B cell (primary cell): ENCODE measurements at regions not wholly inside any gene's neighbourhood (a gene's known extent, or its start where the extent isn't known, plus 50 kb on each side); places are given as distances from the start of the nearest gene placed in this dataset.

Source experiments
- ATAC-seq: fragments of 200-7000 bp; cut with Tn5 transposase; one replicate; pipeline ENCODE4 v1.10.0; 2021; ENCODE audit warnings: low read depth, mild to moderate bottlenecking, moderate number of reproducible peaks, moderate library complexity
- CTCF ChIA-PET: fragments of 350-600 bp; sonication (Branson Sonifier 250); formaldehyde crosslinking; loops from one replicate; lab custom pipeline; 2021; ENCODE audit warnings: antibody characterized with exemption, inconsistent platforms; lab: Charles Lee
- POLR2A ChIA-PET: fragments of 350-600 bp; sonication (Branson Sonifier 250); formaldehyde crosslinking; loops from one replicate; lab custom pipeline; 2021; ENCODE audit warnings: antibody characterized with exemption; lab: Charles Lee
- DNase-seq: peaks from one replicate; pipeline ENCODE4 v3.0.0; 2013
- H2AFZ ChIP-seq: 2 replicates; pipeline ENCODE4 v1.6.1; 2012; ENCODE audit warnings: mild to moderate bottlenecking, low read depth, low read length; ENCODE audit not compliant: insufficient read depth, poor library complexity, severe bottlenecking
- H3K27ac ChIP-seq, 2 donors: 1 replicate in 1 of 2; 2 replicates in 1 of 2; pipeline ENCODE4 v1.5.1; 2012 to 2013; ENCODE audit warnings: low read length in 2 of 2, mild to moderate bottlenecking in 2 of 2, moderate library complexity in 1 of 2
- H3K27me3 ChIP-seq, 4 experiments: fragments of 200-600 bp in 1 of 4; sonication (generic) in 1 of 4; replicated peaks in 1 of 4; 1 replicate in 2 of 4; 2 replicates in 2 of 4; pipeline versions ENCODE4 v1.6.1 to v1.7.0; 2013 to 2016; ENCODE audit warnings: low read length in 3 of 4, mild to moderate bottlenecking in 2 of 4, mixed read lengths in 1 of 4, moderate library complexity in 1 of 4; ENCODE audit not compliant: insufficient read depth in 4 of 4, control insufficient read depth in 3 of 4; ENCODE audit errors: control extremely low read depth in 1 of 4
- H3K36me3 ChIP-seq, 2 experiments: replicated peaks in 1 of 2; 1 replicate in 1 of 2; 2 replicates in 1 of 2; pipeline versions ENCODE4 v1.6.1 to v1.7.1; 2013; ENCODE audit warnings: low read length in 1 of 2; ENCODE audit not compliant: insufficient read depth in 2 of 2, control insufficient read depth in 1 of 2; ENCODE audit errors: control extremely low read depth in 1 of 2, extremely low read depth in 1 of 2
- H3K4me1 ChIP-seq, 2 donors: fragments of 200-600 bp in 1 of 2; sonication (generic) in 1 of 2; 1 replicate in 1 of 2; 2 replicates in 1 of 2; pipeline versions ENCODE4 v1.5.1 to v1.6.1; 2013 to 2017; ENCODE audit warnings: low read length in 2 of 2; ENCODE audit not compliant: control insufficient read depth in 2 of 2, insufficient read depth in 2 of 2
- H3K4me2 ChIP-seq: replicated peaks from 2 replicates; pipeline ENCODE3; 2012; ENCODE audit warnings: mild to moderate bottlenecking, low read depth, low read length; ENCODE audit not compliant: poor library complexity, severe bottlenecking
- H3K4me3 ChIP-seq, 5 experiments: fragments of 200-600 bp in 1 of 5; sonication (generic) in 1 of 5; 1 replicate in 3 of 5; 2 replicates in 2 of 5; pipeline versions ENCODE4 v1.5.1 to v1.7.0; 2011 to 2016; ENCODE audit warnings: low read length in 4 of 5, mild to moderate bottlenecking in 4 of 5, low read depth in 2 of 5, control low read depth in 1 of 5, moderate library complexity in 1 of 5; ENCODE audit not compliant: insufficient read depth in 1 of 5; ENCODE audit errors: control extremely low read depth in 1 of 5, extremely low read depth in 1 of 5
- H3K79me2 ChIP-seq: fragments of 200-600 bp; sonication (generic); one replicate; pipeline ENCODE4 v1.6.0; 2016; ENCODE audit warnings: low read length; ENCODE audit not compliant: control insufficient read depth, insufficient read depth
- H3K9ac ChIP-seq: fragments of 200-600 bp; sonication (generic); 2 replicates; pipeline ENCODE4 v1.6.1; 2017; ENCODE audit warnings: mild to moderate bottlenecking, low read length, moderate library complexity
- H3K9me3 ChIP-seq, 3 donors: one replicate each; pipeline versions ENCODE4 v1.6.1 to v1.7.1; 2013; ENCODE audit warnings: low read length in 2 of 3; ENCODE audit not compliant: control insufficient read depth in 2 of 3, insufficient read depth in 1 of 3; ENCODE audit errors: control extremely low read depth in 1 of 3
- H4K20me1 ChIP-seq: 2 replicates; pipeline ENCODE4 v1.6.0; 2012; ENCODE audit warnings: mild to moderate bottlenecking, low read length; ENCODE audit not compliant: insufficient read depth, control insufficient read depth, poor library complexity, severe bottlenecking
- H3K27ac Mint-ChIP-seq: one replicate; pipeline ENCODE4 v1.8.0; 2021; ENCODE audit warnings: mixed read lengths
- H3K27me3 Mint-ChIP-seq: one replicate; pipeline ENCODE4 v1.8.0; 2021; ENCODE audit warnings: mixed read lengths
- H3K4me1 Mint-ChIP-seq: one replicate; pipeline ENCODE4 v1.8.0; 2021; ENCODE audit warnings: mixed read lengths
- H3K4me3 Mint-ChIP-seq: one replicate; pipeline ENCODE4 v1.8.0; 2021; ENCODE audit warnings: mixed read lengths
- H3K9me3 Mint-ChIP-seq: one replicate; pipeline ENCODE4 v1.8.0; 2022; ENCODE audit warnings: mixed read lengths; ENCODE audit not compliant: insufficient read depth
- CTCF ChIP-seq: fragments of 200-600 bp; IDR thresholded peaks from one replicate; pipeline ENCODE4 v1.8.0; 2022; ENCODE audit warnings: antibody characterized with exemption, mild to moderate bottlenecking
- EZH2 ChIP-seq: IDR thresholded peaks from 2 replicates; pipeline ENCODE4 v1.6.1; 2012; ENCODE audit warnings: borderline replicate concordance, low read depth, mild to moderate bottlenecking, moderate library complexity, low read length; ENCODE audit not compliant: insufficient read depth, poor library complexity, severe bottlenecking
- WGBS: methylation state at CpG from one replicate; pipeline ENCODE4 v1.1.5; 2013; ENCODE audit warnings: missing lambda C conversion rate; ENCODE audit not compliant: insufficient coverage; 5-methylcytosine and 5-hydroxymethylcytosine counted together
- intact Hi-C: fragments of 100-400 bp; cut with micrococcal nuclease; formaldehyde crosslinking; loops from one replicate; pipeline ENCODE4 v1.10.0; 2022

GRCh38 chr11:112320668-112321067 is 60.0 kb upstream of the PLET1 start:
- Histone ChIP-seq H3K27me3 (no peaks in the 10 kb centered on the region), H3K4me3 (no peak overlapping the region), H3K27ac (no peak overlapping the region), H3K9ac (no peak overlapping the region), H4K20me1 (no peaks in the 10 kb centered on the region), H3K36me3 (no peaks in the 10 kb centered on the region), H3K9me3 (peaks cover 0 to 2% (median 0%) of the 10 kb centered on the region in 3 donors), H3K4me1 (no peaks in the 10 kb centered on the region), H3K79me2 (no peaks in the 10 kb centered on the region), H2AFZ (no peak overlapping the region), H3K4me2 (no peak overlapping the region)
- no peak for ATAC-seq
- TF ChIP-seq CTCF (no peak), EZH2 (no peak)
- CTCF ChIA-PET: no interaction called here
- no peak overlapping the region for H3K27ac Mint-ChIP-seq
- DNase-seq: no peak
- H3K9me3 Mint-ChIP-seq: peaks cover 3% of the 10 kb centered on the region
- H3K27me3 Mint-ChIP-seq: no peaks in the 10 kb centered on the region
- WGBS: 96% methylated on average over 5 of the region's 5 CpGs
- intact Hi-C loops: no loop called here
- no peak overlapping the region for H3K4me3 Mint-ChIP-seq
- POLR2A ChIA-PET: no interaction called here
- no peaks in the 10 kb centered on the region for H3K4me1 Mint-ChIP-seq

- ATAC-seq: no peak
- Histone ChIP-seq H2AFZ (no peak overlapping the region), H3K4me2 (no peak overlapping the region), H3K79me2 (no peaks in the 10 kb centered on the region), H3K27ac (no peak overlapping the region), H3K4me3 (no peak overlapping the region), H3K4me1 (no peaks in the 10 kb centered on the region), H4K20me1 (no peaks in the 10 kb centered on the region), H3K36me3 (no peaks in the 10 kb centered on the region), H3K9me3 (peaks cover 0 to 3% (median 0%) of the 10 kb centered on the region in 3 donors), H3K9ac (no peak overlapping the region), H3K27me3 (no peaks in the 10 kb centered on the region)
- Mint-ChIP-seq H3K27ac (no peak overlapping the region), H3K27me3 (no peaks in the 10 kb centered on the region), H3K4me1 (no peaks in the 10 kb centered on the region), H3K9me3 (peaks cover 3% of the 10 kb centered on the region), H3K4me3 (no peak overlapping the region)
- intact Hi-C loops: no loop called here
- TF ChIP-seq EZH2: no peak
- no peak for TF ChIP-seq CTCF
- WGBS: 60% methylated on average over 7 of the region's 8 CpGs
- DNase-seq: no peak
- ChIA-PET POLR2A (no interaction called here), CTCF (interaction anchor here (0.6 kb wide), 1 partner anchor 42 kb away, joined by 3 read pairs; no protein-coding TSS in a partner anchor)
These were observed 61.0 kb upstream of the PLET1 start for GRCh38 chr11:112321501-112322172.
